ENCODE measurements at regions not wholly inside any gene's neighbourhood (a gene's known extent, or its start where the extent isn't known, plus 50 kb on each side); places are given as distances from the start of the nearest gene placed in this dataset.
"Not testable (repeated sequence)": the region's sequence is repeated elsewhere in the genome, so short reads cannot be mapped to it uniquely, and the experiment has no call there.

DNA sequence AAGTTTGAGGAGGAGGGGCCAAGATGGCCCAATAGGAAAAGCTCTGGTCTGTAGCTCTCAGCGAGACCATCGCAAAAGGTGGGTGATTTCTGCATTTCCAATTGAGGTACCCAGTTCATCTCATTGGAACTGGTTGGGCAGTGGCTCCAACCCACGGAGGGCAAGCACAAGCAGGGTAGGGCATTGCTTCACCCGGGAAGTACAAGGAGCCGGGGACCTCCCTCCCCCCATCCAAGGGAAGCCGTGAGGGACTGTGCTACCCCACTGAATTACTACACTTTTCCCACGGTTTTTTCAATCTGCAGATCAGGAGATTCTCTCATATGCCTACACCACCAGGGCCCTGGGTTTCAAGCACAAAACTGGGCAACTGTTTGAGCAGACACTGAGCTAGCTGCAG lies 58.0 kb upstream of the EFCAB3 start:
- no peak for DNase-seq

DNA sequence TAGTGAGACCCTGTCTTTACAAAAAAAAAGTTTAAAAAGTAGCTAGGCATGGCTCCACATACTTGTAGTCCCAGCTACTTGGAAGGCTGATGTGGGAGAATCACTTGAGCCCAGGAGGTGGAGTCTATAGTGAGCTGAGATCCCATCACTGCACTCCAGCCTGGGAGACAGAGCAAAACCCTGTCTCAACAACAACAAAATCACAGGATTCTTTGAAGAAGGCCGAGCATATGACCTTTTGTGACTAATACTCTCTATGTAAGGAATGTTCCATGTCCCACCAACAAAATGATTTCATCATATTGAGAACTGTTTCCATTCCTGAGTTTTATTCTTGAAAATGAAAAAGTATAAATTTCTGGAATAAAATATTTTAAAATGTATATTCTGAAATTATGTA lies 58.9 kb upstream of the EFCAB3 start:
- no peak for DNase-seq

DNA sequence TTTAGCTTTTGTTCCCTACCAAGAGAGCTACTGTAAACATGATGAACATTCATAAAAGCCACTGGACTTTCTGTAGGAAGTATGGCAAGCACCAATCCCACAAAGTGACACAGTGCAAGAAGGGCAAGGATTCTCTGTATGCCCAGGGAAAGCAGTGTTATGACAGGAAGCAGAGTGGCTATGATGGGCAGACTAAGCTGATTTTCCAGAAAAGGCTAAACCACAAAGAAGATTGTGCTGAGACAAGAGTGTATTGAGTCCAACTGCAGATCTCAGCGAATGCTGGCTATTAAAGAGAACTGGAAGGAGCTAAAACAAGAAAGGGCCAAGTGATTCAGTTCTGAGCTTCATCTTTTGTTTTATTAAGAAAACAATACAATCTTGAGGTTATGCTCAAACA lies 60.5 kb upstream of the EFCAB3 start:
- DNase-seq: no peak

DNA sequence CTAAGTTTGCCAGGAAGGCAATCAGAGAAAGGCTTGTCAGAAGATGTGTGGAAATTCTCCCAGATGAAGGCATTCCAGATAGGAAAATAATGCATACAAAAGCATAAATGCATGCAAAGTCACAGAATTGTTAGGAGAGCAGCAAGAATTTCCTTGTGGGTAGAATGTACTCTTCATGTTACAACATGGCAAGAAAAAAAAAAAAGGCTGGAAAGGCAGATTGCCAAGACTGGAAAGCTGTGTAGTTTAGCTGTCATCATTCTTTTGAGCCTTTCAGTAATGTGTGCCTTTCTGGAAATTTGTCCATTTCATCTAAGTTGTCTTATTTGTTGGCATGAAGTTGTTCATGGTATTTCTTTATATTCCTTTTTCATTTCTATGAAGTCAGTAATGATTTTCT lies 71.0 kb upstream of the EFCAB3 start:
- DNase-seq: no peak

DNA sequence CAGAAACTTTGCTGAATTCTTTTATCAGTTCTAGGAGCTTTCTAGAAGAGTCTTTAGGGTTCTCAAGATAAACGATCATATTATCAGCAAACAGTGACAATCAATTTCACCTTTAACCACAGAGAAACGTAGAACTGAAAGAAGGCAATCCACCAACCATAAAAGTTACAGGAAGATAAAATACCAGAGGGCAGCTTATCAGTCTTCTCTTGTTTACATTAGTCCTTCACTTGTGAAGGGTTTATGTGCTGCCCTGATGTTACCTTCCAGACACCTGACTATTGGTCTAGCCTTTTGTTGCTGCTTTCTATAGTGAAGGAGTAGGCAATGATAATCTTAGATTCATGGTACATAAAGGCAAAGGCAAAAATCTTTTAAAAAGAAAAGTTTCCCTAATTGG lies 73.2 kb upstream of the EFCAB3 start:
- DNase-seq: no peak

DNA sequence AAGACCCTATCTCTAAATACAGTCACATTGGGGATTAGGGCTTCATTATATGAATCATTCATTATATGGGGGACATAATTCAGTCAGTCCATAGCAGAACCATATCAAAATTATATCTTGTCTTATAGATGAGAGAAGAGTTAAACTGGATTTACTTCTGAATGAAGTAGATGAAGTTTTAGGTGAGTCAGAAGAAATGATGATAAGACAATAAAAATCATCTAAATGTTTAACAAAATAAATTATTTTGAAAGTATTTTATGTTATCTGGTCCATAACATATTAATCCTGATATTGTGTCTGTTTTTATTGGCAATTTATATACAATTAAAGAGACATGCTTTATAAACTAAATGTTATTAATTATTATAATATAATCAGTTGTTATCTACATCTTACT lies 76.9 kb upstream of the EFCAB3 start:
- no peak for DNase-seq

DNA sequence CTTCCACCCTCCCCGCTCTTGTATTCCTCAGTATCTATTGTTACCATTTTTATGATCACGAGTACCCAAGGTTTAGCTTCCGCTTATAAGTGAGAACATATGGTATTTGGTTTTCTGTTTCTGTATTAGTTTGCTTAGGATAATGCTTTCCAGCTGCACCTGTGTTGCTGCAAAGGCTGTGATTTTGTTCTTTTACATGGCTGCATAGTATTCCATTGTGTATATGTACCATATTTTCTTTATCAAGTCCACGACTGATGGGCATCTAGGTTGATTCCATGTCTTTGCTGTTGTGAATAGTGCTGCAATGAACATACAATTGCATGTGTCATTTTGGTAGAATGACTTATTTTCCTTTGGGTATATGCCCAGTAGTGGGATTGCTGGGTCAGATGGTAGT lies 79.7 kb upstream of the EFCAB3 start:
- DNase-seq: no peak

DNA sequence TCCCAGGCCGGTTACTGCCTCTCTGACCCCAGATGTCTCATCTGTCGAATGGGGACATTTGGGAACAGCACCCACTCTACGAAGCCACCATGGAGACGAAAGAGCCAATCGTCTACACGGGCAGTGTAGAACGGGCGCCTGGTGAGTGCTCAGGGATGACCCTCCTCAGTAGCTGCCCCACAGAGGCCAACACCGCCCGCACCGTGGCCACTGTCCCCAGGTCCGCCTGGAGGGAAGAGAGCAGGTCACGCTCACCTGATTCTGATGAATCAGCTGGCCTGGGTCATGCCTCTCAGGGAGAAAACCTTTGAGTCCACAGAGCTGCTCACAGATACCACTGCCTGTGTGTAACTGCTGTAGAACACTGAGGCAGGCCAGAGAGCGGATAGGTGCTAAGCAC lies 105.1 kb upstream of the EFCAB3 start:
- not testable (repeated sequence) for DNase-seq

DNA sequence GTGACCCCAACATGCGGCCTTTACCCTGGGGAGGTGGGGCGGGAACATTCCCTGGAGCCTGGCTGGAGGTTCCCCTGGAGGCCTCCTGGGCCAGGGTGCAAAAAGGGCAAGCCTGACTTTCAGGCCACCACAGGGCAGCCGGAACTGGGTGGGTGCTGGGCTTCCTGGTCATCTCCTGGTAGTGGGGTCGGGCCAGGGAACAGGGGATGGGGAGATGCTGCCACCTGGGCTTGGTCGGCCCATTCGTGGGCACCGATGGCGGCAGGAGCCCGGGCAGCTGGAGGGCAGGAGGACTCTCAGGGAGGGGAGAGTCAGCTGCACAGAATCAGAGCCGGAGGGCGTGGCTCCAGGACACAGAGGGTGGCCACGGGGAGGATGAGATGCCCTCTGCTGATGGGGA lies 112.0 kb upstream of the EFCAB3 start:
- not testable (repeated sequence) for DNase-seq

DNA sequence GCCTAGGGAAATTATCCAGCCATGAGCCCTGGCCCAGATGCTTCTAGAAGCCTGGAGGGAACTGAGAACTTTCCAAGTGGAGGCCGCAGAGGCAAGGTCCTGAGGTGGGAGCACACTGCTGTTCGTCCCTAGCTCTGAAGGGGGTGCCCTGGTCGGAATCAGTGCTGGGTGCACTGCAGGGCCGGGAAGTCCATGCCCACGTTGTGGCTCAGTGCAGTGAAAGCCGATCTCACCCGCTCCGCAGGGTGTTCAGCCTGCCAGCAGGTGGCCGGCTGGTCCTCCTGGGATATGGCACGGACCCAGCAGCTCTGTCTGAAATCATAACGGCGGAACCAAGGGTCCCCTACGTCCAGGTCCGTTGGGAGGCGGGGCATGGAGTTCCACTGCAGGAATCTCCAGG lies 115.4 kb upstream of the EFCAB3 start:
- DNase-seq: not testable (repeated sequence)

DNA sequence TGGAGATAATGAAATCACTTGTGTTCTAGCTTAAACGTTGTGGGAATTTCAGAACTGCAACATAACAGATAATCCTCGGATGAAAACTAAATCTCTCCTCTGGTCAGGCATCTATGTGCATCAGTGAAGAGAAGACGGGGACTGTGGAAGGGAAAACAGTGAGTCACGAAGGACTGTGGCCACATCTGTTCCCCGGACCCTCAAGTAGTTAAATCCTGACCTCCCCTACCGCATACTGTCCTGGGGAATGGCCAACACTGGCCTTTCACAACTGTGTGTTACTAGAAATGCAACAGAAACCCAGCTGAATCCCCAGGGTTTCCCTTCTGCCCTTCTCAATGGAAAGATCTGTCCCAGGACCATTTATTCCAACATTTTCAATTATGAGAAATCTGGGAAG lies 124.6 kb upstream of the EFCAB3 start:
- DNase-seq: not testable (repeated sequence)

DNA sequence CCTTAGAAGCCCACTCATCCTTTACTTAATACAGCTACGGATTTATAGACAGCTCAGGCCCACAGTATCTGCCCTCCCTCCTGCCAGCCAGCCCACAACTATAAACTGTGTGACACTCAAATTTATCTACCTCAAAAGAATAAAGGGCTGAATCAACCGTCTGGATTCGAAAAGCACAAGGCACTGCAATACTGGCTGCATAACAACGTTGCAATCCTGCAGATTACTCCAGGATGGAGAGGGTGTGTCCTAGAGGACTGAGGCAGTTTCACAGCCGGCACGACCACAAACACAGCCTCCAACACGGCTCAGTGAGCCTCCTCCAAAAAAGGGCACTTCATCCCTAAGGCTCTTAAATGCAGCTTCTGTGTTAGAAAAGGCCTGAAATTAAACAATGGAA lies 138.3 kb upstream of the EFCAB3 start:
- not testable (repeated sequence) for DNase-seq

DNA sequence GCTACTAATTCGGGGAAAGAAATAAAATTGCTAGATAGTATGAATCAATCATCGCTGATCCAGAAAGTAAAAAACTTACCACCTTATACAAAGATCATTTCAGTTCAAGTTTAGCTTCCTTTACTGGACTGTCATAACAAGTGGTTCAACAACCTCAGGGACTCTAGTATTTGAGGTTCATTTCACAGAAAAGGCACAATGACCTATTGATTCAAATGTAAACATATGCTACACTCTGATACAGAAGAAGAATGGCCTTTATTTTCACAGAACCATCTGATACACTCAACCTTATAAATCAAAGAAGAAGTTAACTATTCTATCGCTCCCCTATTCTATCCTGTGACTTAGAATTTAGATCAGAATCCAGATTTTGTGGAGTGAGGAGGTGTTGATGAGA lies 140.8 kb upstream of the EFCAB3 start:
- DNase-seq: not testable (repeated sequence)

DNA sequence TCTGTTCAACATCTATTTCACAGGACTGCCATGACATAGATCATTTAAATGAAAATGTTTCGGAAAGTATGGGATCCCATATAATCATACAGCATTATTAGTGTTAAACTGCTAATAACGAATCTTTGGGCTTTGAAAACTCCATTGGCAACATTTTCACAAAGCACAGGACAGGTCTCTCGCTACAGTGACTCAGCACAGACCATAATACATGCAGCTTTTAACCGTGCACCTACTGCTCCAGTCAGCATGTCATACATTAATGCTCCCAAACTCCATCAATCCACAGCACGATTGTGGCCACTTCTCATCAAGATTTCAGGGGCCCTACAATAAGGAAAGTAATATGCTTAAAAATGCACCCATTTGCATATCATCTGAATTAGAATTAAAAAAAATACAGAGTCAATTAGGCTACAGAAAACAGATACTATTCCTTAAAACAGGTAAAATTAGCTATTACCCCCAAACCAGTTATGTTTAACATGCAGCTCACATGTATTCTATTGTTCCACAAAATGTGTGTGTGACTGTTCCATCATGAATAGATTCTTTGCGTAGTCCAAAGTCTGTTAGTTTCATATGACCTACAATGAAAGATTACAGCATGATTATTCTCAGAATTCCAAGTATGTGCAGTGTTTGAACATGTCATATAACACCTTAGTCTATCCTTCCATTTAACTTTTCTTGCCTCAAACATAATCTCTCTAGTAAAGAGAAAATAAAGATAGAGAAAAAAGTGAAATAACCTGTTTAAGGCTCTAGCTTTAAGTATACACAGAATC lies 141.6 kb upstream of the EFCAB3 start:
- DNase-seq: not testable (repeated sequence)

DNA sequence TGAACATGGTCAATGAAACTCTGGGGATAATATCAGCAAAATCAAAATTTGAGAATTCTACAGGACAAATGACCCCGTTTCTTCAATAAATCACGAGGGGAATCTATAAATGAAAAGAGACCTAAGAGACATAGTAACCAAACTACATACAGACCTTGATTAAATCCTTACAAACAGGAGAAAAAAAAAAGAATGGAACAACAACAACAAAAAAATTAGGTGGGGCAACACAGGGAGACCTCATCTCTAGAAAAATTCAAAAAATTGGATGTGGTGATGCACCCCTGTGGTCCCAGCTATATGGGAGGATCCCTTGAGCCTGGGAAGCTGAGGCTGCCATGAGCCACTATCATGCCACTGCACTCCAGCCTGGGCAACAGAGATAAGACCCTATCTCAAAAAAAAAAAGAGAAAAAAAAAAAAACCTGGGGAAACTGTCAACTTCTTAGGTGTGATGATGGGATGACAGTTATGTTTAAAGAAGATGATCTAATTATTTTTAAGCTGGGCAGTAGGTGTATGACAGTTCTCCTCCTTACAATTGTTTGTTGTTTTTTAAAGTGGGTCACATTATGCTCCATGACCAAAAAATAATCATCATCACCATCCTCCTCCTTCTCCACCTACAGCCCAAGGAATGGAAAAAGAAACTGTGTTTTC lies 146.4 kb upstream of the EFCAB3 start:
- not testable (repeated sequence) for DNase-seq

DNA sequence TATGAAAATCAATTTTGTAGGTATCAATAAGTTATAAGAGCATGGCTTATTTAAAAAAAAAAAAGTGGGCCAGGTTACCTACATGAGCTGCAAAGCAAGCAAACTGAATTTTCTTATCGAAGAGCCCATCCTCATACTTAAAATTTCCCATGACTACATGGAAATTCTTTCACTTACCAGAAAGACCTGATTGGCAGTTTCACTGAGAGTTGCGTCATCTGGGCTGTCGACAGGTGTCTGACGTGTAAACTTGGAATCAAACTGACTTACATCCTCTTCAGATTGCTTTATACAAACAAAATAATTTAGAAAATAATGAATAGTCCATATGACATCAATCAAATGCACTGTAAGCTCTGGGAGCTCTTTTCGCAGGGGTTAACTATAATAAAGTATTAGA lies 149.1 kb upstream of the EFCAB3 start:
- not testable (repeated sequence) for DNase-seq

DNA sequence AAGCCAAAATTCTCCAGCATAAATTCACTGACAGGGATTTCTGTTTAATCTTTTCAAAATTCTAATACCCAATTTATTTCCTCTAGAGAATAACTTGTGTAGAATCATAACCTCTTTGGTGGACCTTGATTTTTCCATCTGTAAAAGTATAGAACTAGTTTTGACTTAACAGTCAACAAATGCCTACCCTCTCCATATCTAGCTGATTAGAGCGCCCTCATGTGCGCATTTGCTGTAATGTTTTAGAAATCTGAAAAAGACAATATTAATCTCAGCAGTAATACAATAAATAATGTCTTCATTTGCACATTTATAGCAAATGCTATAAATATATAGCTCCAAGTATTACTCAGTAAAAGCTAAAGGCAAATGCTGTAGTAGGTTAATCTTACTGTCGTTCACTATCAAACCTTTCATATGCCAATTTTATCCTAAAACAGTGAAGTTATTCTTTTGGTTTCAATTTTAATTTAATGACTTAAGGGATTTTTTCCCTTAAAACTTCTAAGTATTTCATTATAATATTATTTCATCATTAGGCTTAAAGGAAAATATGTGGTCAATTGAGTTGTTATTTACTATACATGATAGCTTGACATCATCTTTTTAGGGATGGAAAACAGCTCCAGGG lies 153.6 kb upstream of the EFCAB3 start:
- DNase-seq: not testable (repeated sequence)

DNA sequence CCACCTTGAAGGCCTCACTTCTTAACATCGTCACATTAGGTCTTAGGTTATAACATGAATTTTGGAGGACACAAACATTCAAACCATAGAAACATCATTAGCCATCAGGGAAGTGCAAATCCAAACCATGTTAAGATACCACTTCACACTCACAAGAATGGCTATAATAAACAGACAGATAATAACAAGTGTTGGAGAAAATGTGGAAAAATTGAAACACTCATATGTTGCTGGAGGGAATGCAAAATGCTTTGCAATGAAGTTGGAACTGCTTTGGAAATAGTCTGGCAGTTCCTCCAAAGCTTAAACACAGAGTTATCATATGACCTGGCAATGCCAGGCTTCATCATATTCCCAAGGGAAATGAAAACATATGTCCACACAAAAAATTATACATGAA lies 156.8 kb upstream of the EFCAB3 start:
- not testable (repeated sequence) for DNase-seq

DNA sequence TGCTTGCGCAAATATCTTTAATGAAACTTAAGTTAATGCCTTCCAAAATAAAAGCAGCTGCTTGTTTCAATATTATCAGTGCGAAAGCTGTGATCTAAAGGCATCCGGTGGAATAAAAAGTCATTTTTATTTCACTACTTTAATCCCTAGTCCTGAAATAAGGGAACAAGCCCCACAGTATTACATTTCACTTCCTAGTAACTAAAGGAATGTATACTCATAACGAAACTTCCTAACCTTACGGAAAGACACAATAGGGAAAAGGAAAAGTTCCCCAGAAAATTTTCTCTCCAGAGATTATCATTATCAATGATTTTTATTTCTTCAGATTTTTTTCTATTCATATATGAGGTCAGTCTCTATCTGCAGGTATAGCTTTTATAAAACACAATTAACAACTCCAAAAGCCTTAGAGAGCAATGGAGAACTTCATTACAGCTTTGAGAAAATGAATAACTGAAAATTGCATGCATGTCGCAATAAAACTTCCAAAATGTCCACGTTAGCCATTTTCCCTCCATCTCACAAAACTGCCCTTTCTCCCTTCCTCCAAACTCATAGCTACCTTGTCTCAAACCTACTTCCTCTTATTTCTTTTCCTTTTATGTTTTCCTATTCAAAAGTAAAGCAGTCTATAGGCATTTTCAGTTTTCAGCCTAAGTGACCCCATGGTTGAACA lies 154.3 kb upstream of the MED13 start:
- DNase-seq: no peak

DNA sequence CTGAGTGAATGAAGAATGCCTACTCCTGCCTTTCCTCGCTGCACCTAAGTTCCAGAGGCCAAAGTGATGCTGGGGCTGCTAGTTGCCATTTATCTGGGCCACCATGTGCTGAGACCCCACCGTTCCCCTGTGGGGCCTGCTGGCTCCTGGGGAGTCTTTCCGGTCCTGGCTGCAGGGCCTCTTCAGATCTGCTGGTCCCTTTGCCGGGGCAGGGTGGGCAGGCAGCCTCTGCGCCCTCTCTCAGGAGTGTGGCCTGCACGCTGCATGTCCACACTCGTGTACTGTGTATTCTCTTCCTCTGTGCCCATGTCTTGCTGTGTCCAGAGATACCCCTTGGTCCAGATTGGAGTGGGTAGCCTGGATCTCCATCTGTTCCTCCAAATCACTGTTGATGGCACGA lies 151.8 kb upstream of the MED13 start:
- DNase-seq: no peak

DNA sequence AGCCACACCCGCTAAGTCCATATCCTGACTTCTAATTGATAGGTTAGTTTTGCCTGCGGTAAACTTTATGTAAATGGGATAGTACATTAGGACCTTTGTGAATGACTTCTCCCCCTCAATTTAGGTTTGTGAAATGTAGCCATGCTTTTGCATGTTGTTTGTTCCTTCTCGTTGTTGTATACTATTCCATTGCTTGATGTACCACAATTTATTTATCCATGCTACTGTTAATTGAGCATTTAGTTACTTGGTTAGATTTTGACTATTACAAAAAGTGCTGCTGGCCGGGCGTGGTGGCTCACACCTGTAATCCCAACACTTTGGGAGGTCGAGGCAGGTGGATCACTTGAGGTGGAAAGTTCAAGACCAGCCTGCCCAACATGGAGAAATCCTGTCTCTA lies 150.8 kb upstream of the MED13 start:
- DNase-seq: not testable (repeated sequence)

DNA sequence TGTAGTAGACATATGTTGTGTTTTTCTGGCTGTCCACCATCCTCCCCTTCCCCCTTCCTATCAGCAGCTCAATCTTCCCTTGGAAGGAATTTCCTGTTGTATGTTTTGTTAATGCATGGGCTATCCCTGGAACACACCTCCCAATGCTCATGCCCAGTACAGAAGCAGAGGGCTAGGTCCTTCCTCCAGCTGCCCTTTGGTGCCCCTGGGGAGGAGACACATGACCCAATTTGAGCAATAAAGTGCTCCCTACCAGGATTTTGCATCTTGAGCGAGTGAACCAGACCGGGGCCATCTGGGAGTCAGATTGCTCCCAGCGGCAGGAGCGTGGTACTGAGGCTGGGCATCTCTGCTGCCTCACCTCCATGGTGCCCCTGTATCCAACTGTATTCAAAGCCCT lies 141.5 kb upstream of the MED13 start:
- no peak for DNase-seq

DNA sequence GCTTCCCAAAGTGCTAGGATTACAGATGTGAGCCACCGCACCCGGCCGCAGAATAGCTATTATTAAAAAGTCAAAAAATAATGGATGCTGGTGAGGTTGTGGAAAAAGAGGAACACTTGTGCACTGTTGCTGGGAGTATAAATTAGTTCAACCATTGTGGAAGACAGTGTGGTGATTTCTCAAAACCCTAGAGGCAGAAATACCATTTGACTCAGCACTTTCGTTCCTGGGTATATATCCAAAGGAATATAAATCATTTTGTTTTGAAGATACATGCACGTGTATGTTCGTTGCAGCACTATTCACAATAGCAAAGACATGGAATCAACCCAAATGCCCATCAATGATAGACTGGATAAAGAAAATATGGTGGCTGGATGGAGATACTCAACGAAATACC lies 132.1 kb upstream of the MED13 start:
- DNase-seq: not testable (repeated sequence)

DNA sequence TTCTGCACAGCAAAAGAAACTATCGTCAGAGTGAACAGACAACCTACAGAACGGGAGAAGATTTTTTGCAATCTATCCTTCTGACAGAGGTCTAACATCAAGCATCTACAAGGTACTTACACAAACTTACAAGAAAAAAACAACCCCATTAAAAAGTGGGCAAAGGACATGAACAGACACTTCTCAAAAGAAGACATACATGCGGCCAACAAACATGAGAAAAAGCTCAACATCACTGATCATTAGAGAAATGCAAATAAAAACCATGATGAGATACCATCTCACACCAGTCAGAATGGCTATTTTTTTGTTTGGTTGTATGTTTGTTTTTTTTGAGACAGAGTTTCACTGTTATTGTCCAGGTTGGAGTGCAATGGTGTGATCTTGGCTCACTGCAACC lies 131.5 kb upstream of the MED13 start:
- not testable (repeated sequence) for DNase-seq

Data from NCI-H345 (cell line).